ENCODE measurements at regions not wholly inside any gene's neighbourhood (a gene's known extent, or its start where the extent isn't known, plus 50 kb on each side); places are given as distances from the start of the nearest gene placed in this dataset.
"Not testable (repeated sequence)": the region's sequence is repeated elsewhere in the genome, so short reads cannot be mapped to it uniquely, and the experiment has no call there.

DNA sequence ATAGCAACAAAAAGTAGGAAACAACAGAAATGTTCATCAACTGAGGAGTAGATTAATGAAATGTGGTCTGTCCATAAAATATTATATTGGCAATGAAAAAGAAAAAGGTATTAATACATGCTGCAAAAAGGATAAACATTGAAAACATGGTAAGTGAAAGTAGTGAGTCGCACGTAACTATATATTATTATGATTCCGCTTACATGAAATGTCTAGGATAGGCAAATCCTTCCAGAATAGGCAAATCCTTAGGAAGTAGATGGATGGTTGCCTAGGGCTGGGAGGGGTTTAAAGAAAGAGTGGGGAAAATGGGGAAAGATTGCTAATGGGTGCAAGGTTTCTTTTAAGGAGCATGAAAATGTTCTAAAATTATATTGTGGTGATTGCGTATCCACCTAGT, 198.1 kb upstream of the WSB1 start:
- TF ChIP-seq, protein P1, sequence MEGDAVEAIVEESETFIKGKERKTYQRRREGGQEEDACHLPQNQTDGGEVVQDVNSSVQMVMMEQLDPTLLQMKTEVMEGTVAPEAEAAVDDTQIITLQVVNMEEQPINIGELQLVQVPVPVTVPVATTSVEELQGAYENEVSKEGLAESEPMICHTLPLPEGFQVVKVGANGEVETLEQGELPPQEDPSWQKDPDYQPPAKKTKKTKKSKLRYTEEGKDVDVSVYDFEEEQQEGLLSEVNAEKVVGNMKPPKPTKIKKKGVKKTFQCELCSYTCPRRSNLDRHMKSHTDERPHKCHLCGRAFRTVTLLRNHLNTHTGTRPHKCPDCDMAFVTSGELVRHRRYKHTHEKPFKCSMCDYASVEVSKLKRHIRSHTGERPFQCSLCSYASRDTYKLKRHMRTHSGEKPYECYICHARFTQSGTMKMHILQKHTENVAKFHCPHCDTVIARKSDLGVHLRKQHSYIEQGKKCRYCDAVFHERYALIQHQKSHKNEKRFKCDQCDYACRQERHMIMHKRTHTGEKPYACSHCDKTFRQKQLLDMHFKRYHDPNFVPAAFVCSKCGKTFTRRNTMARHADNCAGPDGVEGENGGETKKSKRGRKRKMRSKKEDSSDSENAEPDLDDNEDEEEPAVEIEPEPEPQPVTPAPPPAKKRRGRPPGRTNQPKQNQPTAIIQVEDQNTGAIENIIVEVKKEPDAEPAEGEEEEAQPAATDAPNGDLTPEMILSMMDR (IDR thresholded peaks at IDR 0.05) = not testable (repeated sequence)
- not testable (repeated sequence) for TF ChIP-seq EZH2 (IDR thresholded peaks at IDR 0.05)

Data from neural progenitor cell (in vitro differentiated cells).